Fibroblast of mammary gland (primary cell): ENCODE measurements at regions not wholly inside any gene's neighbourhood (a gene's known extent, or its start where the extent isn't known, plus 50 kb on each side); places are given as distances from the start of the nearest gene placed in this dataset.

Source experiments
- DNase-seq: peaks from one replicate; pipeline ENCODE4 v3.0.0-alpha.2; 2010; ENCODE audit warnings: low read depth
- H3K4me3 ChIP-seq: 2 replicates; pipeline ENCODE4 v1.5.1; 2011; ENCODE audit warnings: low read depth, mild to moderate bottlenecking, low read length, moderate library complexity; ENCODE audit not compliant: control insufficient read depth
- TF ChIP-seq, protein P1 (sequence below): conservative IDR thresholded peaks from 2 replicates; pipeline ENCODE4 v1.5.1; 2011; ENCODE audit warnings: low read depth, low read length, inconsistent platforms; ENCODE audit not compliant: control insufficient read depth, insufficient read depth

DNA sequence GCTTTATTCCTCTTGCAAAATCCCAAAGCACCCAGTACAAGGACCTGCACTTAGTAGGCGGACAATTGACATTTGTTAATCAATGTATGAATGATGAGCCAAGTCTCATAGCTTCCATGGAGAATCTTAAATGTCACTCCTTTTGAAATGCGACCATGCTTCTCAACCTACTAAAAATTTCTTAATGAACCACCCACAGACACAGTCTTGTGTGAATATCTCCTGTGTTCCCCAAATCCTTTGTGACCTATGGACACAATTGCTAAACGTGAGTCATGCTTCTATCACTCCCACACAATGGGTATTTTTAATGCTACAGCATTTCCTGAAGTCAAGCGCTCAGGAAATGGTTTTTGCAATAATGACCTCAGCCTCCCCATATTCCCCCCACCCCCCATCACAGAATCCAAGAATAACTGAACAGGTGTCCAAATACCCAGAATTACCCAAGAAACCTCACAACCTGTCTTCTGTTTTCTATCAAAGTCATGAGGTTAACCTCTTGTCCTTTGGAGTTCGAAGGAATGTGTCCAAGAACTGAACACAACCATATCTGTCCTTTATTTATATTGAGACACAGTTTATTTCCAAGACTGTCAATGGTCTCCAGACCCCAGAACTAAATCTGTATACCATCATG, 163.6 kb upstream of the PLEKHG7 start:
- no peak overlapping the region for H3K4me3 ChIP-seq
- peak; percentile 91 for DNase-seq
- TF ChIP-seq, protein P1, sequence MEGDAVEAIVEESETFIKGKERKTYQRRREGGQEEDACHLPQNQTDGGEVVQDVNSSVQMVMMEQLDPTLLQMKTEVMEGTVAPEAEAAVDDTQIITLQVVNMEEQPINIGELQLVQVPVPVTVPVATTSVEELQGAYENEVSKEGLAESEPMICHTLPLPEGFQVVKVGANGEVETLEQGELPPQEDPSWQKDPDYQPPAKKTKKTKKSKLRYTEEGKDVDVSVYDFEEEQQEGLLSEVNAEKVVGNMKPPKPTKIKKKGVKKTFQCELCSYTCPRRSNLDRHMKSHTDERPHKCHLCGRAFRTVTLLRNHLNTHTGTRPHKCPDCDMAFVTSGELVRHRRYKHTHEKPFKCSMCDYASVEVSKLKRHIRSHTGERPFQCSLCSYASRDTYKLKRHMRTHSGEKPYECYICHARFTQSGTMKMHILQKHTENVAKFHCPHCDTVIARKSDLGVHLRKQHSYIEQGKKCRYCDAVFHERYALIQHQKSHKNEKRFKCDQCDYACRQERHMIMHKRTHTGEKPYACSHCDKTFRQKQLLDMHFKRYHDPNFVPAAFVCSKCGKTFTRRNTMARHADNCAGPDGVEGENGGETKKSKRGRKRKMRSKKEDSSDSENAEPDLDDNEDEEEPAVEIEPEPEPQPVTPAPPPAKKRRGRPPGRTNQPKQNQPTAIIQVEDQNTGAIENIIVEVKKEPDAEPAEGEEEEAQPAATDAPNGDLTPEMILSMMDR = no peak

DNA sequence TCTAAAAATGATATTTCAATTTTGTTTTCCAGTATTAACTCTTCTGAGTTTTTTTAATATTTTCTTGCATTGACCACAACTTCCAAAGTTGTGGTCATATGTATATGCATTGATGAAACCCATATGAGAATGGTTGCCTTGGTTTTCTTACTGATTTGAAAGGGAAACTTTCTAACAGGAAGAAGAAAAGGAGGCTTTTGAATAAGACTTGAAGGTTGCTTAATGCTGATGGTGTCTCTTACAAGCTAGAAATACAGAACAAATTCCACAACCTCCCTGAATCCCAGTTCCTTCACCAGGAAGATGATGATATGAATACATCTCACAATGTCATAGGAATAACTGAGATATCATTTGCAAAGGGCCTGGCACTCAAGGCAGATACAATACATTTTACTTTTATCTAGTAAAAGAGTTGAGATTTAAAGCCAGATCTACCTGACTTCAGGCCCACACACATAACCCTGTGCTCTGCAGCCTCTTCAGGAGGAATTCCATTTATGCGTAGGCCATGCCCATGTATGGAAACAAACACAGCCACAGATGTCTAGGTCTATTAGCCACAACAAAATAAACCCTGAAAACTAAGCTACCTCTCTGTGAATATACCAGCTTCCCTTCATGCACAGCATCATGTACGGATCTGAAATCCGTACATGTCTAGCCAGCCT, 165.4 kb upstream of the PLEKHG7 start:
- DNase-seq = no peak
- TF ChIP-seq, protein P1 = no peak
- H3K4me3 ChIP-seq = no peak overlapping the region

DNA sequence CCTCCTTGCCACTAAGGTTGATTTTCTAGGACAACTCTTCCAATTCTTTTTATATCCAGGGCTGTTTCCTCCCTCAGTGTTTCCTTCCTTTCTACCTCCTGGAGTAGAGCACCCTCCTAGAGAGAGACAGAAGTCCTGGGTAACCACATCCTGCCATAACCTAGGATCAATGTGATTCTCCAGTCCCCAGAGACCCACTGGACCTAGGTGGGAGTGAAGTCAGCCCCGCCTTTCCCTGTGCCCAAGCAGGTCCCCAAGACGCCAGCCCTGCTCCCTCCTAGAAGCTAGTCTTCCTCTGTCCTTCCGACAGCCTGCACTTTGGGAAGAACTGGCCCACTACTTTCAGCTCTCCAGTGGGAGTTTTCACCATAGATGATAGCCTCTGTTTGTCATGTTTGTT, 166.8 kb upstream of the PLEKHG7 start:
- DNase-seq = no peak
- TF ChIP-seq, protein P1 = no peak
- H3K4me3 ChIP-seq = no peak overlapping the region

DNA sequence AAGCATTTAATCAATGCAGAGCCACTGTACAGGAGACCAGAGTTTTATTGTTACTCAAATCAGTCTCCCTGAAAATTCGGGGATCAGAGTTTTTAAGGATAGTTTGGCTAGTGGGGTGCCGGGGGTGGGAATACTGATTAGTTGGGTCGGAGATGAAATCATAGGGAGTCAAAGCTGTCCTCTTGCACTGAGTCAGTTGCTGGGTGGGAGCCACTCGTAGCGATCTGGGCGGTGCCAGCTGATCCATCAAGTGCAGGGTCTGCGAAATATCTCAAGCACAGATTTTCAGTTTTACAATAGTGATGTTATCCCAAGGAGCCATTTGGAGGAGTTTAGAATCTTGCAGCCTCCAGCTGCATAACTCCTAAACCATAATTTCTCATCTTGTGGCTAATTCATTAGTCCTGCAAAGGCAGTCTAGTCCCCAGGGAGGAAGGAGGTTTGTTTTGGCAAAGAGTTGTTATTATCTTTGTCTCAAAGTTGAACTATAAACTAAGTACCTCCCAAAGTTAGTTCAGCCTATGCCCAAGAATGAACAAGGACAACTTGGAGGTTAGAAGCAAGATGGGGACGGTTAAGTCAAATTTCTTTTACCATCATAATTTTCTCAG, 169.4 kb upstream of the PLEKHG7 start:
- TF ChIP-seq, protein P1 = no peak
- no peak overlapping the region for H3K4me3 ChIP-seq
- DNase-seq = peak; percentile 89

DNA sequence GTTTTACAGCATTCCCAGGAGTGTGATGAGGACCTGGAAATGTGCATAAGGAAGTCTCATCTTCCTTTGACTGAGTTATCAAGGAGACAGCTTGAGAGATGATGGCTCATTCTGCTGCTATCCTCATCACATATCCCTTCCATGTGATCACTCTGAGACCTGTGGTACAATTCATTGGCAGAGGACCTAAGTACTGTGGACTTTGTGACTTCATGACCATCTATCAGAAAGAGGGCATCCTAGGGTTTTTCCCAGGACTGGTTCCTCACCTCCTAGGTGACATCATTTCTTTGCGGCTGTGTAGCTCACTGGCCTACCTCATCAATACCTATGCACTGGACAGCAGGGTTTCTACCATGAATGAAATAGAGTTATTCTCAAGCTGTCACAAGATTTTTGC, 172.1 kb upstream of the PLEKHG7 start:
- H3K4me3 ChIP-seq = no peak overlapping the region
- DNase-seq = no peak
- TF ChIP-seq, protein P1 = no peak

DNA sequence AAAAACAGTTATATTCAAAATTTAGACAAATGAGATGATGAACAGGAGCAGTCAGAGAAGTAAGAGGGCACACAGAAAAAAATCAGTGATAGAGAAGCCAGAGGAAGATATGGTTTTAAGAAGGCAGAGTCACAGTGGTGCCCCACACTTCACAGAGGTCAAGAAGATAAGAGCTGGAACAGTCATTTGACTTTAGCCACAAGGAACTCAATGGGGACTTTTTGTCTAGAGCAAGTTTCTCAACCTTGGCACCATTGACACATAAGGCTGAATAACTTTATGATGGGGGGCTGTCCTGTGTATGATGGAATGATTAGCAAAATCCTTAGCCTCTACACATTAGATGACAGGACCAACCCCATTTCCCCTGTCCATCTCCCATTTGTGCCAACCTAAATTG, 172.8 kb upstream of the PLEKHG7 start:
- no peak overlapping the region for H3K4me3 ChIP-seq
- DNase-seq = no peak
- TF ChIP-seq, protein P1 = no peak

DNA sequence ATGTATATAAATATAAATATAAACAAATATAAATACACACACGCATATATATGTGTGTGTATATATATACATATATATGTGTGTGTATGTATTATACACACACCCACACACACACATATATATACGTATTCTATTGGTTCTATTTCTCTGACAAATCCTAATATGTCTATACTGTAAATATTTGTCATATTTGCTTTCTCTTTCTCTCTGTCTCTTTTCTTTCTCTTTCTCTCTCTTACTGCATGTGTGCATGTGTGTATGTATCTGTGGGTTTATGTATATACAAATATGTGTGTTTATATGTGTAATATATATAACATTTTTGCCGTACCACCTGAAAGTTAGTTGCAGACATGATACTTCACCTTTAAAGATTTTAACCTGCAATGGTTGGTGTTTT, 174.2 kb upstream of the PLEKHG7 start:
- H3K4me3 ChIP-seq = no peak overlapping the region
- TF ChIP-seq, protein P1 = no peak

More for the DNA sequence above, 174.2 kb upstream of the PLEKHG7 start:
- DNase-seq = no peak
